ENCODE measurements at regions not wholly inside any gene's neighbourhood (a gene's known extent, or its start where the extent isn't known, plus 50 kb on each side); places are given as distances from the start of the nearest gene placed in this dataset.

DNA sequence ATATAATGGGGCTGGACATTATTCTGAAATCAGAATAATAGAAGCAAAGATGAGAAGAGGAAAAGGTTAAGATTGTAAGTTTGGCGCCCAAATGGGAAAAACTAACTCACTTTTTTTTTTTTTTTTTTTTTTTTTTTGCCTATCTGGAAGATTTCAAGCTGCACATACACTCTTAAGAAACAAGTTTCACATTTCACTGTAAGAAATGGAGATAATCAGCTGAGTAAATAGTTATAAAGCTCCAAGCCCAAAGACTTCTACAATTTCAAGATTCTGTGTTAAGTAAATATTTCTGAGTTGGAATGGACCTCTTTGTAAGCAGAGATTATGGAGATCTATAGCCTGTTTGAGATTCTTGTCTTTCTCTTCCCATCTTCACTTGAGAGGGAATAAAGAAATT lies 140.0 kb downstream of the SLC17A6 start:
- DNase-seq (no peak), ATAC-seq (no peak)
- Histone ChIP-seq H3K27me3 (no peaks in the 10 kb centered on the region), H3K4me1 (no peaks in the 10 kb centered on the region), H3K27ac (no peak overlapping the region), H3K9me3 (no peaks in the 10 kb centered on the region), H3K36me3 (no peaks in the 10 kb centered on the region), H3K4me3 (no peak overlapping the region)
- TF ChIP-seq, protein P1, sequence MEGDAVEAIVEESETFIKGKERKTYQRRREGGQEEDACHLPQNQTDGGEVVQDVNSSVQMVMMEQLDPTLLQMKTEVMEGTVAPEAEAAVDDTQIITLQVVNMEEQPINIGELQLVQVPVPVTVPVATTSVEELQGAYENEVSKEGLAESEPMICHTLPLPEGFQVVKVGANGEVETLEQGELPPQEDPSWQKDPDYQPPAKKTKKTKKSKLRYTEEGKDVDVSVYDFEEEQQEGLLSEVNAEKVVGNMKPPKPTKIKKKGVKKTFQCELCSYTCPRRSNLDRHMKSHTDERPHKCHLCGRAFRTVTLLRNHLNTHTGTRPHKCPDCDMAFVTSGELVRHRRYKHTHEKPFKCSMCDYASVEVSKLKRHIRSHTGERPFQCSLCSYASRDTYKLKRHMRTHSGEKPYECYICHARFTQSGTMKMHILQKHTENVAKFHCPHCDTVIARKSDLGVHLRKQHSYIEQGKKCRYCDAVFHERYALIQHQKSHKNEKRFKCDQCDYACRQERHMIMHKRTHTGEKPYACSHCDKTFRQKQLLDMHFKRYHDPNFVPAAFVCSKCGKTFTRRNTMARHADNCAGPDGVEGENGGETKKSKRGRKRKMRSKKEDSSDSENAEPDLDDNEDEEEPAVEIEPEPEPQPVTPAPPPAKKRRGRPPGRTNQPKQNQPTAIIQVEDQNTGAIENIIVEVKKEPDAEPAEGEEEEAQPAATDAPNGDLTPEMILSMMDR (IDR thresholded peaks at IDR 0.05), result no peak
- TF ChIP-seq POLR2A (IDR thresholded peaks at IDR 0.05), result no peak
- WGBS, 4 donors, result 62 to 83% (median 73%) methylated on average over 1 of the region's 1 CpG
- intact Hi-C loops (cut with DNase I), result no loop called here

DNA sequence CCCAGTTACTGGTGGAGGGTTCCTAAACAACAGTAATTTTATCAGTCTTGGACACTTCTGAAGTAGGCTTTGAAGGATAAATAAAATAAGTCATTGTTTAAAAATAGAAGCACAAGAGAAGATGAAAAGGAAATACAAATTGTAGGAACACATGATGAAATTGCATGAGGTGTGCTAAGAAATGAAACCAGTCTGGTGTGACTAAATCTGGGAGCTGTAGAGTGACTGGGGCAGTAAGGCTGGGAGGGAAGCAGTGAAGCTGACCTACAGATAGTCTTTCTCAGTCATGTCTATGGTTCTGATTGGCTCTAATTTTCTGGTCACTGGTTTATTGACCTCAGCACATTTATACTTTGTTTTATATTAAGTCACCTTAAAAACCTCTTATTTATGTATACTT lies 139.1 kb downstream of the SLC17A6 start:
- intact Hi-C loops (cut with DNase I), result no loop called here
- ATAC-seq, result no peak
- no peaks in the 10 kb centered on the region for H3K27me3 ChIP-seq

DNA sequence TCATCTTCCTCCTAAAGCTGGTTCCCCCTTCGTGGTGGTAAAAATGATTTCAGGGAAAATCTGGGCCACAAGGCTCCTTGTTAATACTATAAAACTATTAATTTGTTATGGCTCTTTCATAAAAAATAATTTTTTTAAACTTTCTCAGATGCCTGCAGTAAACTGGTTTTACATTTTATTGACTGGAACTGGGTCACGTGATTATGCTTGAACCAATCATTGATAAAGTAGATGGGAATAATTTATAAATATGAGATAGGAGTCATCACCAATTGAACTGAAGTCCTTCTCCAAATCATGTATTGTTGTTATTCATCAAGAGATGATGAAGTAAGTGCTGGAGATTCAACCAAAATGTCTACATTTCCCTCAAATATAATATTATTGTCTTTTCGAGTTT lies 138.4 kb downstream of the SLC17A6 start:
- Histone ChIP-seq H3K4me3 (no peak overlapping the region), H3K36me3 (no peaks in the 10 kb centered on the region), H3K4me1 (no peaks in the 10 kb centered on the region), H3K9me3 (no peaks in the 10 kb centered on the region), H3K27me3 (no peaks in the 10 kb centered on the region), H3K27ac (no peak overlapping the region)
- ATAC-seq (no peak), DNase-seq (no peak)
- WGBS, 4 donors, result 78 to 84% (median 81%) methylated on average over 3 of the region's 3 CpGs
- TF ChIP-seq POLR2A (IDR thresholded peaks at IDR 0.05), result no peak
- intact Hi-C loops (cut with DNase I), result no loop called here

More for the DNA sequence above, 139.1 kb downstream of the SLC17A6 start:
- Histone ChIP-seq H3K9me3 (no peaks in the 10 kb centered on the region), H3K4me3 (no peak overlapping the region), H3K27ac (no peak overlapping the region), H3K4me1 (no peaks in the 10 kb centered on the region), H3K36me3 (no peaks in the 10 kb centered on the region)
- TF ChIP-seq POLR2A (IDR thresholded peaks at IDR 0.05), result no peak
- TF ChIP-seq, protein P1 (IDR thresholded peaks at IDR 0.05), result no peak
- no peak for DNase-seq

DNA sequence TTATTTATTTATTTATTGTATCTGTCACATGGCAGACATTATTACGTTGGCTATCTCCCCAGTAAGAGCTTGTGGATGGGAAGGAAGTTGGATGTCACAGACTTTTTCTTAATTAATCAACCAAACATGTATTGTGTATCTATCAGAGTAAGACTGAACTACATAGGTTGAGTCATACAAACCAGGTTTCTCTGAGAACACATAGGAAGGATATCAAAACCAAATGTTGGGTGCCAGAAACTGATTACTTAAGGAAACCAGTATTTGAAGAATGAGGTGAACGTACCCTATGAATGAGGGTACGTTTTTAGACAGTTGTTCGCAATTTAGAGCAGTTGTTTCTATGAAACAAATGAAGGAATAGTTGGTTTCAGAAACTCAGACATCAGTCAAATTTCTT lies 136.4 kb downstream of the SLC17A6 start:
- no peak for DNase-seq
- Histone ChIP-seq H3K36me3 (no peaks in the 10 kb centered on the region), H3K27ac (no peak overlapping the region), H3K9me3 (no peaks in the 10 kb centered on the region), H3K4me3 (no peak overlapping the region), H3K4me1 (no peaks in the 10 kb centered on the region), H3K27me3 (no peaks in the 10 kb centered on the region)
- intact Hi-C loops (cut with DNase I), result no loop called here
- ATAC-seq, result no peak
- WGBS, 4 donors, result 69 to 77% (median 75%) methylated on average over 4 of the region's 4 CpGs
- TF ChIP-seq POLR2A (IDR thresholded peaks at IDR 0.05), result no peak
- TF ChIP-seq, protein P1 (IDR thresholded peaks at IDR 0.05), result no peak

DNA sequence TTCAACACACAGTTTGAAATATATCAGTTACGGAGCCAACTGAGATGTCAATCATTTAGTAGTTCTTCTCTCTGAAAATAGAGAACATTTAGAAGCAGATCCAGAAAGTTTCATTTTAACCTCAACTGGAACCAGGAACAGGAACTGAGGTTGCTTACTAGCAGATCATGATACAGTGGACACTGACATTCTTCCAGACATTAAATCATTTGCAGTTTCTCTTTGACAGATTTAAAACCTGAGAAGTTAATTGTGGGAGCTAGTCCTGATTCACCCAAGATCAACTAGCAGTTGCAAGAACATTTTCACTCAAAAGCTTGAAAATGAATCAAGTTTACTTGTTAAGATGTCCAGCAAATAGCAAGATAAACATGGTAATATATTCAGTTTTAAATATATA lies 135.4 kb downstream of the SLC17A6 start:
- Histone ChIP-seq H3K27me3 (no peaks in the 10 kb centered on the region), H3K36me3 (no peaks in the 10 kb centered on the region), H3K4me3 (no peak overlapping the region), H3K27ac (no peak overlapping the region), H3K4me1 (no peaks in the 10 kb centered on the region), H3K9me3 (no peaks in the 10 kb centered on the region)
- WGBS, 4 donors, result 39 to 94% (median 87%) methylated on average over 1 of the region's 1 CpG
- DNase-seq, result no peak
- ATAC-seq, result no peak
- intact Hi-C loops (cut with DNase I), result no loop called here
- TF ChIP-seq, protein P1 (IDR thresholded peaks at IDR 0.05), result no peak
- no peak for TF ChIP-seq POLR2A (IDR thresholded peaks at IDR 0.05)
